Mesodermal cell (in vitro differentiated cells): ENCODE measurements at regions not wholly inside any gene's neighbourhood (a gene's known extent, or its start where the extent isn't known, plus 50 kb on each side); places are given as distances from the start of the nearest gene placed in this dataset.
"Not testable (repeated sequence)": the region's sequence is repeated elsewhere in the genome, so short reads cannot be mapped to it uniquely, and the experiment has no call there.

ENCODE experiments used
- H3K27ac ChIP-seq: 2 replicates; pipeline ENCODE4 v1.7.0; 2013; ENCODE audit warnings: mild to moderate bottlenecking, low read depth, low read length, moderate library complexity; ENCODE audit not compliant: severe bottlenecking
- H3K36me3 ChIP-seq: 2 replicates; pipeline ENCODE4 v1.7.1; 2013; ENCODE audit warnings: mild to moderate bottlenecking, low read length, moderate library complexity; ENCODE audit not compliant: control insufficient read depth, insufficient read depth
- H3K4me1 ChIP-seq: one replicate; pipeline ENCODE4 v1.7.1; 2013; ENCODE audit warnings: mild to moderate bottlenecking, low read length; ENCODE audit not compliant: insufficient read depth, control insufficient read depth, poor library complexity, severe bottlenecking
- H3K4me3 ChIP-seq: 2 replicates; pipeline ENCODE4 v1.7.0; 2013; ENCODE audit warnings: low read length, control low read depth, mild to moderate bottlenecking; ENCODE audit not compliant: insufficient read depth, poor library complexity, severe bottlenecking; ENCODE audit errors: extremely low read depth
- H3K9me3 ChIP-seq: 2 replicates; pipeline ENCODE4 v1.7.1; 2013; ENCODE audit warnings: mild to moderate bottlenecking, low read length, moderate library complexity; ENCODE audit not compliant: control insufficient read depth
- WGBS, 2 experiments: methylation state at CpG; one replicate each; pipeline ENCODE4 v1.1.5; 2013; ENCODE audit warnings: missing lambda C conversion rate in 2 of 2; ENCODE audit not compliant: insufficient coverage in 2 of 2; 5-methylcytosine and 5-hydroxymethylcytosine counted together

- 60 to 86% methylated on average over 1 of the region's 2 CpGs for WGBS, 2 experiments
- H3K27ac ChIP-seq = no peak overlapping the region
- H3K4me3 ChIP-seq = no peak overlapping the region
- peaks cover 25% of the 10 kb centered on the region for H3K9me3 ChIP-seq
- H3K4me1 ChIP-seq = no peaks in the 10 kb centered on the region
- H3K36me3 ChIP-seq = no peaks in the 10 kb centered on the region
Observed at GRCh38 chr4:126899331-126899801, 733.4 kb upstream of the INTU start.

GRCh38 chr4:126906466-126906865 lies 726.3 kb upstream of the INTU start:
- Histone ChIP-seq H3K4me1 (no peaks in the 10 kb centered on the region), H3K36me3 (no peaks in the 10 kb centered on the region), H3K4me3 (no peak overlapping the region), H3K27ac (no peak overlapping the region), H3K9me3 (no peaks in the 10 kb centered on the region)
- 52 to 63% methylated on average over 2 of the region's 3 CpGs for WGBS, 2 experiments

- no CpG with 5 or more reads among the region's 1 CpG for WGBS, 2 experiments
- H3K36me3 ChIP-seq = no peaks in the 10 kb centered on the region
- no peaks in the 10 kb centered on the region for H3K4me1 ChIP-seq
- no peak overlapping the region for H3K27ac ChIP-seq
- no peak overlapping the region for H3K4me3 ChIP-seq
- H3K9me3 ChIP-seq = no peaks in the 10 kb centered on the region
Observed at GRCh38 chr4:126907389-126907788, 725.4 kb upstream of the INTU start.

- Histone ChIP-seq H3K4me3 (no peak overlapping the region), H3K9me3 (no peaks in the 10 kb centered on the region), H3K36me3 (no peaks in the 10 kb centered on the region), H3K4me1 (no peaks in the 10 kb centered on the region), H3K27ac (no peak overlapping the region)
- 77% methylated on average over 2 of the region's 3 CpGs; no CpG with 5 or more reads in 1 of the 2 experiments for WGBS, 2 experiments
Observed at GRCh38 chr4:126916049-126916625, 716.6 kb upstream of the INTU start.

GRCh38 chr4:126916626-126917140 lies 716.1 kb upstream of the INTU start:
- WGBS, 2 experiments = 92 to 96% methylated on average over 4 to 8 of the region's 10 CpGs
- no peaks in the 10 kb centered on the region for H3K9me3 ChIP-seq
- no peak overlapping the region for H3K4me3 ChIP-seq
- H3K4me1 ChIP-seq = no peaks in the 10 kb centered on the region
- no peak overlapping the region for H3K27ac ChIP-seq
- no peaks in the 10 kb centered on the region for H3K36me3 ChIP-seq

- not testable (repeated sequence) for H3K36me3 ChIP-seq, H3K4me1 ChIP-seq, H3K9me3 ChIP-seq, H3K4me3 ChIP-seq, H3K27ac ChIP-seq
- 100% methylated on average over 3 of the region's 3 CpGs for WGBS, 2 experiments
Observed at GRCh38 chr4:126922328-126922938, 710.3 kb upstream of the INTU start.

DNA sequence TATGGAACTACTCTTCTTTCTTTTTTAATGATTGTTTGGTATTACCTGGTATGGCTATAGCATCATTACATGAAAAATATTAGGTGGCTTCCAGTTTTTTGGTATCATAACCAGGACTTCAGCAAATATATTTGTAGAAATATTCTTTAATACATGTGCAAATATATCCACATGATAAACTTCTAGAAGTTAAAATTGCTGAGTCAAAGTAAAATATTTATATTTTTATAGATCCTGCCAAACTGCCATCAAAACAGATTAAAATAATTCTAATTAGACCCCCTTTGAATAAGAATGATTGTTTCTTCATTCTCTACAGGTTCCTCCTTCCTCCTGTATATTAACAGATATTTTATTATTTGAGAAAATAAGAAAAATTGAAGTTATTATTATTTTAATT lies 708.5 kb upstream of the INTU start:
- Histone ChIP-seq H3K4me1 (no peaks in the 10 kb centered on the region), H3K36me3 (no peaks in the 10 kb centered on the region), H3K27ac (no peak overlapping the region), H3K9me3 (peaks cover 4% of the 10 kb centered on the region), H3K4me3 (no peak overlapping the region)

- WGBS, 2 experiments = no CpG with 5 or more reads among the region's 4 CpGs
- H3K4me3 ChIP-seq, H3K9me3 ChIP-seq, H3K4me1 ChIP-seq, H3K36me3 ChIP-seq, H3K27ac ChIP-seq: not testable (repeated sequence)
Observed at GRCh38 chr4:126930059-126930458, 702.7 kb upstream of the INTU start.

DNA sequence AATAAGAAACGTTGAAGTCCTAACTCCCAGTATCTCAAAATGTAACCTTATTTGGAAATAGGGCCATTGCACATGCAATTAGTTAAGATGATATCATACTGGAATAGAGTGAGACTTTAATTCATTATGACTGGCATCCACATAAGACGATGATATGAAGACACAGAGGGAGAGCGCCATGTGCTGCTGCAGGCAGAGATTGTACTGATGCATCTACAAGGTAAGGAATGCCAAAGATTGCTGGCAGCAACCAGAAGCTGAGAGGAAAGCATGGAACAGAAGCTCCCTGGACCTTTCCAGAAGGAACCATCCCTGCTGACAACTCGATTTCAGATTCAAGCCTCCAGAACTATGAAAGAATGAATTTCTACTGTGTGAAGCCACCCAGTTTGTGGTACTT lies 697.0 kb upstream of the INTU start:
- H3K36me3 ChIP-seq = no peaks in the 10 kb centered on the region
- WGBS, 2 experiments = 85 to 95% methylated on average over 2 to 3 of the region's 4 CpGs
- no peak overlapping the region for H3K4me3 ChIP-seq
- H3K27ac ChIP-seq = no peak overlapping the region
- no peaks in the 10 kb centered on the region for H3K9me3 ChIP-seq
- H3K4me1 ChIP-seq = peaks cover 8% of the 10 kb centered on the region

- Histone ChIP-seq H3K36me3 (no peaks in the 10 kb centered on the region), H3K4me3 (no peak overlapping the region), H3K4me1 (peaks cover 8% of the 10 kb centered on the region), H3K9me3 (no peaks in the 10 kb centered on the region), H3K27ac (no peak overlapping the region)
Observed at GRCh38 chr4:126937342-126937741, 695.4 kb upstream of the INTU start.

- Histone ChIP-seq H3K4me3 (no peak overlapping the region), H3K27ac (no peak overlapping the region), H3K36me3 (no peaks in the 10 kb centered on the region), H3K4me1 (peaks cover 8% of the 10 kb centered on the region), H3K9me3 (no peaks in the 10 kb centered on the region)
- WGBS, 2 experiments = no CpG with 5 or more reads among the region's 2 CpGs
Observed at GRCh38 chr4:126937846-126938422, 694.8 kb upstream of the INTU start.
